Left lung (tissue), 4 donors: ENCODE measurements at regions not wholly inside any gene's neighbourhood (a gene's known extent, or its start where the extent isn't known, plus 50 kb on each side); places are given as distances from the start of the nearest gene placed in this dataset.
A peak's percentile ranks its signal among the peaks of the same experiment; 100 is the strongest.

ENCODE experiments used
- ATAC-seq: fragments of 200-7000 bp; cut with Tn5 transposase; one replicate; pipeline ENCODE4 v1.9.1; 2020; ENCODE audit warnings: moderate library complexity
- DNase-seq, 4 donors: peaks; one replicate each; pipeline ENCODE4 v3.0.0-alpha.2; 2013 to 2020
- H3K27ac ChIP-seq, 2 donors: fragments of 200-600 bp; sonication (generic) in 1 of 2; one replicate each; pipeline versions ENCODE4 v1.5.0 to v1.8.0; 2020 to 2021
- H3K27me3 ChIP-seq, 2 donors: fragments of 200-600 bp; sonication (generic) in 1 of 2; one replicate each; pipeline versions ENCODE4 v1.5.0 to v1.8.0; 2020 to 2021
- H3K36me3 ChIP-seq, 2 donors: fragments of 200-600 bp; sonication (generic) in 1 of 2; one replicate each; pipeline versions ENCODE4 v1.5.0 to v1.8.0; 2020 to 2021
- H3K4me1 ChIP-seq, 2 donors: fragments of 200-600 bp; one replicate each; pipeline ENCODE4 v1.8.0; 2021
- H3K4me3 ChIP-seq, 2 donors: fragments of 200-600 bp; sonication (generic) in 1 of 2; one replicate each; pipeline versions ENCODE4 v1.5.0 to v1.8.0; 2020 to 2021; ENCODE audit warnings: mild to moderate bottlenecking in 1 of 2
- H3K9me3 ChIP-seq, 2 donors: fragments of 200-600 bp; sonication (generic) in 1 of 2; one replicate each; pipeline versions ENCODE4 v1.5.0 to v1.8.0; 2020 to 2021
- CTCF ChIP-seq, 2 donors: fragments of 200-600 bp; sonication (generic) in 1 of 2; IDR thresholded peaks; one replicate each; pipeline versions ENCODE4 v1.5.0 to v1.8.0; 2021; ENCODE audit warnings: antibody characterized with exemption in 2 of 2
- intact Hi-C, 2 donors: fragments of 100-400 bp; cut with DNase I; formaldehyde crosslinking; loops; one replicate each; pipeline versions ENCODE4 v1.11.2 to v1.14.2; 2022
- donor health status: DM: no; HTN: yes; CAD: no.
- donor health status: DM: no; HTN: no; CAD: no.

GRCh38 chr14:97458661-97459579 is 661.7 kb downstream of the VRK1 start:
- H3K4me3 ChIP-seq: peak overlapping the region in 1 of 2 donors; percentile 26

DNA sequence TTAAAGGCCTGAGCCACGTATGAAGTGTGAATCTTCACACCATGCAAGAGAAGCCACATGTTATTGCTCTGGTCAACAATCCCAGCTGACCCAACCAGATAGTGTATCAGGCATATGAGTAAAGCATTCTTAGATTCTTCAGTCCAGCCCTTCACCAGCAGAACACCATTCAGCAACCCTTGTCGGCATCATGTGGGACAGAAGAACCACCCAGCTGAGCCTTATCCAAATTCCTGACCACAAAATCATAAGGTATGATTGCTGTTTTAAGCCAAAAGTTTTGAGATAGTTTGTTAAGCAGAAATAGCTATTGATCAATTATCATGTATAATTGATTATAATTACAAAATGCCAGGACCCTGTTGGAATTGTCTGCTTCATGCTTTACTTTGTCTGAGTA is 664.9 kb downstream of the VRK1 start:
- Histone ChIP-seq H3K27me3 (peaks cover 0 to 28% of the 10 kb centered on the region in 2 donors), H3K27ac (no peak overlapping the region), H3K9me3 (peaks cover 0 to 10% of the 10 kb centered on the region in 2 donors), H3K36me3 (no peaks in the 10 kb centered on the region), H3K4me1 (peaks cover 0 to 3% of the 10 kb centered on the region in 2 donors), H3K4me3 (no peak overlapping the region)
- no peak for TF ChIP-seq CTCF (IDR thresholded peaks at IDR 0.05)
- DNase-seq (no peak), ATAC-seq (no peak)
- intact Hi-C loops: no loop called here

More at GRCh38 chr14:97458661-97459579, 661.7 kb downstream of the VRK1 start:
- Histone ChIP-seq H3K4me1 (peaks cover 0 to 3% of the 10 kb centered on the region in 2 donors), H3K27ac (no peak overlapping the region), H3K9me3 (peaks cover 0 to 10% of the 10 kb centered on the region in 2 donors), H3K27me3 (peaks cover 0 to 39% of the 10 kb centered on the region in 2 donors), H3K36me3 (no peaks in the 10 kb centered on the region)
- ATAC-seq (peak; percentile 73), DNase-seq (peak in 3 of 4 donors; percentile 11 to 79 (median 28))
- TF ChIP-seq CTCF (IDR thresholded peaks at IDR 0.05): no peak
- intact Hi-C loops: no loop called here

- Histone ChIP-seq H3K27me3 (no peaks in the 10 kb centered on the region), H3K36me3 (no peaks in the 10 kb centered on the region), H3K27ac (no peak overlapping the region), H3K4me1 (no peaks in the 10 kb centered on the region), H3K9me3 (no peaks in the 10 kb centered on the region), H3K4me3 (no peak overlapping the region)
- DNase-seq (no peak), ATAC-seq (no peak)
- TF ChIP-seq CTCF (IDR thresholded peaks at IDR 0.05): no peak
- intact Hi-C loops: no loop called here
These were observed 671.0 kb downstream of the VRK1 start for GRCh38 chr14:97468220-97468619.

GRCh38 chr14:97477353-97477752 is 680.2 kb downstream of the VRK1 start:
- Histone ChIP-seq H3K36me3 (no peaks in the 10 kb centered on the region), H3K4me3 (no peak overlapping the region), H3K27ac (no peak overlapping the region), H3K4me1 (no peaks in the 10 kb centered on the region), H3K9me3 (no peaks in the 10 kb centered on the region), H3K27me3 (no peaks in the 10 kb centered on the region)
- DNase-seq (no peak), ATAC-seq (no peak)
- intact Hi-C loops: no loop called here
- TF ChIP-seq CTCF (IDR thresholded peaks at IDR 0.05): no peak

DNA sequence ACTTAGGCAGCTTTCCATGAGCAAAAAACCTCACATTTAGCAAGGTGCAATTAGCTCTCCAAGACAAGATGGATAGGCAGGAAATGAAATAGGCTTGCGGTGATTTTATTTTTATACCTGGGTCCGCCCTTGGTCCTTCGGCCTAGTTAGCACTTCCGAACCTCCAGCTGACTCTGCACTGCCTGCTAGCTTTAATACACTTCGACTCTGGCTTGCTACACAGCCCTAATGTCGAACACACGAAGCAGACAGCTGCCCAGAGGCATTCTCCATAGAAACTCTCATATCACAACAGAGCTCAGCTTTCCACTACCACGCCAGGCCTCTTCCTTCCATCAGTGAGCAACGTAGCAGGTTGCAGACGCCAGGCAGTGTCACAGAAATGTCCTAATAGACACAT is 688.0 kb downstream of the VRK1 start:
- intact Hi-C loops: no loop called here
- no peaks in the 10 kb centered on the region for H3K27me3 ChIP-seq
- no peak for ATAC-seq

More for the DNA sequence above, 688.0 kb downstream of the VRK1 start:
- DNase-seq: no peak
- Histone ChIP-seq H3K27ac (no peak overlapping the region), H3K36me3 (no peaks in the 10 kb centered on the region), H3K4me1 (no peaks in the 10 kb centered on the region), H3K9me3 (no peaks in the 10 kb centered on the region), H3K4me3 (no peak overlapping the region)
- TF ChIP-seq CTCF (IDR thresholded peaks at IDR 0.05): no peak
